Stimulated activated naive B cell treated with anti-CD40 and anti-IgM and Interleukin-4, amounts not matched to agents 10 μg/mL and 1 μg/mL and 100 μg/mL, for 72 hours (primary cell): ENCODE measurements at regions not wholly inside any gene's neighbourhood (a gene's known extent, or its start where the extent isn't known, plus 50 kb on each side); places are given as distances from the start of the nearest gene placed in this dataset.

Experiments
- ATAC-seq, 2 donors: fragments of 150-1000 bp; cut with Tn5 transposase; replicated peaks; 2 replicates each; pipeline ENCODE4 v1.10.0; 2021; ENCODE audit warnings: moderate library complexity in 1 of 2
- DNase-seq: peaks from one replicate; pipeline ENCODE4 v3.0.0; 2021
- H3K27ac Mint-ChIP-seq: one replicate; pipeline ENCODE4 v1.8.0; 2022; ENCODE audit warnings: mild to moderate bottlenecking, mixed read lengths
- H3K27me3 Mint-ChIP-seq, 2 donors: one replicate each; pipeline ENCODE4 v1.8.0; 2022; ENCODE audit warnings: mixed read lengths in 2 of 2
- H3K36me3 Mint-ChIP-seq, 2 donors: one replicate each; pipeline ENCODE4 v1.8.0; 2022; ENCODE audit warnings: mixed read lengths in 2 of 2, mild to moderate bottlenecking in 1 of 2
- H3K4me1 Mint-ChIP-seq, 2 donors: one replicate each; pipeline ENCODE4 v1.8.0; 2022; ENCODE audit warnings: mixed read lengths in 2 of 2, mild to moderate bottlenecking in 1 of 2
- H3K4me3 Mint-ChIP-seq, 2 donors: one replicate each; pipeline ENCODE4 v1.8.0; 2022; ENCODE audit warnings: mild to moderate bottlenecking in 2 of 2, mixed read lengths in 2 of 2, moderate library complexity in 1 of 2
- H3K9me3 Mint-ChIP-seq, 2 donors: one replicate each; pipeline ENCODE4 v1.8.0; 2022; ENCODE audit warnings: mixed read lengths in 2 of 2, mild to moderate bottlenecking in 1 of 2

DNA sequence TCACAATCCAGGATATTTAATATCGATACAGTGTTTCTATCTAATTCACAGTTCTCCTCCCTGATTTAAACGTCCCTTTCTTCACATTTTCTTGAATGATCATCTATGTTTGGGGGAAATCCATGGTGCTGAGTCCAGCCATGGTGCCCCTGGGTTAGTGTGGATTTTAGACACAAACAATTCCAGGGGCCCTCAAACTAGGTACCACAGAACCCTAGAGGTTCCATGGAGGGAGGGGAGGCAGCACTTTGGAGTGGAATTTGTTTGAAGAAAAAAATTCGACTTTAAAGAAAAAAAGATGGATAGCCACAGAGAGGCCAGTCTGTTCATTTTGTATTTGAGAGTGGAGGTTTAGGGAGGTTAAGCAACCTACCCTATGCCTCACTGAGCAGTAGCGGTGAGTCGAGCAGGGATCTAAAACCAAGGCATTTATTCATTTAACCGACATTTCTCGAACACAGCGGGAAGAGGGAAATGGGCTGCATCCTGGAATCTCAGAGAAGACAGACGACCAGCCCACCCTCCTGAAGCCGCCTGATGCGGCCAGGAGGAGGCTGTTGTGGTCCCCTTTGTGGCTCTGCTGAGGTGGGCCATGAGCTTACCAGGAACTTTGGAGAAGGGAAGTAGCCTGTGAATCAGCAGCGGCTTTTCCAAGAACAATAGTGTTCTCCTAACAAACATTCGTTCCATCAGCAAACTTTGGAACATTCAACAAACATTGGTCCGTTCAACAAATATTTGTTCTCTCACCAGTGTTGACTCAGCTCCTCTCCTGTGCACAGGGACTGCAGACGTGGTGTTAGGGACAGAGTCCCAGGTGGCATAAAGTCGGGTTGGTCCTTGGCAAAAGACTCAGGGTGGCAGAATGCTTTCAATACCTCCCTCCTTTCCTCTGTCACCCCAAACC is 103.5 kb upstream of the ZBTB40 start:
- Mint-ChIP-seq H3K27ac (no peak overlapping the region), H3K27me3 (peaks cover 64 to 90% of the 10 kb centered on the region in 2 donors), H3K36me3 (peaks cover 0 to 2% of the 10 kb centered on the region in 2 donors), H3K9me3 (peaks cover 0 to 1% of the 10 kb centered on the region in 2 donors), H3K4me3 (no peak overlapping the region), H3K4me1 (peaks cover 0 to 4% of the 10 kb centered on the region in 2 donors)
- ATAC-seq (no peak), DNase-seq (no peak)

DNA sequence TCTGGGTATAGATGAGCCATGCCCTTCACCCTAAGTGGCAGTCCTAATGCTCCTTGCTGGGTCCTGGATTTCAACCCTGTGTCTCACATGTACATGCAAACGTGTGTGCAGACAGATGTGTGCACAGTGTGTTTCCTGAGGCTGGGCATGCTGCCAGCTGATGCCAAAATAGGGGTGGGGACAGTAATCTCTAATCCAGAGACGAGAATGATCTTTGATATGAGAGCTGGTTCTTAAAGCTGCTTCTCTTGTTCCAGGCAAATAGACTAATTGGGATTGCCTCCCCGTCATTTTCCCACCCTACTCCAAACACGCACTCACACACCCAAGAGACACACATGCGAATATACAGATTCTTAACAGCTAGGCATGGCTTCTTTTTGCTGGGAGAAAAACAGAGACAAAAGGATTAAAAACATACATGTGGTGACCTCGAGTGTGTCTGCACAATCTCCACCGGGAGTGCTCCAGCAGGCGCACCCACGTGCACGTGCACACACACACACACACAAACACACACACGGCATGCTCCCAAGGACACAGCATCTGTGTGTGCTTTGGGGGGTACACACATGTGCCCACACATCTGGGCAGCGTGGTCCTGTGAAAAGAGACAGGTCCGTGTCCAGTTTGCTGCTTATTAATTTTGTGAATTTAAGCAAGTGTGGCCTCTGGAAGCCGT is 102.1 kb upstream of the ZBTB40 start:
- Mint-ChIP-seq H3K9me3 (no peaks in the 10 kb centered on the region), H3K4me3 (no peak overlapping the region), H3K27me3 (peaks cover 51 to 76% of the 10 kb centered on the region in 2 donors), H3K4me1 (peaks cover 0 to 4% of the 10 kb centered on the region in 2 donors), H3K27ac (no peak overlapping the region), H3K36me3 (no peaks in the 10 kb centered on the region)
- DNase-seq (no peak), ATAC-seq (no peak)

GRCh38 chr1:22350171-22350923 is 101.3 kb upstream of the ZBTB40 start:
- peaks cover 42 to 67% of the 10 kb centered on the region in 2 donors for H3K27me3 Mint-ChIP-seq
- no peak overlapping the region for H3K4me3 Mint-ChIP-seq
- peaks cover 0 to 4% of the 10 kb centered on the region in 2 donors for H3K4me1 Mint-ChIP-seq
- no peaks in the 10 kb centered on the region for H3K36me3 Mint-ChIP-seq
- DNase-seq (no peak), ATAC-seq (no peak)
- H3K9me3 Mint-ChIP-seq = no peaks in the 10 kb centered on the region
- H3K27ac Mint-ChIP-seq = no peak overlapping the region

- no peak overlapping the region for H3K27ac Mint-ChIP-seq
- ATAC-seq = no peak
- peaks cover 0 to 4% of the 10 kb centered on the region in 2 donors for H3K4me1 Mint-ChIP-seq
- H3K27me3 Mint-ChIP-seq = peaks cover 42 to 62% of the 10 kb centered on the region in 2 donors
- no peak overlapping the region for H3K4me3 Mint-ChIP-seq
- DNase-seq = no peak
- H3K36me3 Mint-ChIP-seq = no peaks in the 10 kb centered on the region
- no peaks in the 10 kb centered on the region for H3K9me3 Mint-ChIP-seq
Measured at GRCh38 chr1:22350924-22351767, 100.5 kb upstream of the ZBTB40 start.

DNA sequence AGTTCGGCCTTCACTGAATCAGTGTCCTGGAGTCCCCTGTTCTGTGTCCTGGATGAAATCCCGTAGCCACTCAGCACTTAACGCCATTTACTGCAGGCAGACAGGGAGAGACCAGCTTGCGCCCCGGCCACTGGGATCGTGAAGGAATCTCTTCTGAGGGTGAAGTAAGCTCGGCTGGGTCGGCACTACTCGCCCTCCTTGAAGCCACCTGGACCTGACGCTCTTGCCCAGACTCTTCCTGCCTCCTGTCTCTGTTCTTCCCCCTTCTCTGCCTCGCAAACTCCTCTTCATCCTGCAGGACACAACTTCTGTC is 99.9 kb upstream of the ZBTB40 start:
- peaks cover 46 to 56% of the 10 kb centered on the region in 2 donors for H3K27me3 Mint-ChIP-seq
- H3K36me3 Mint-ChIP-seq = no peaks in the 10 kb centered on the region
- ATAC-seq (no peak), DNase-seq (no peak)
- no peak overlapping the region for H3K4me3 Mint-ChIP-seq
- peaks cover 0 to 4% of the 10 kb centered on the region in 2 donors for H3K4me1 Mint-ChIP-seq
- no peaks in the 10 kb centered on the region for H3K9me3 Mint-ChIP-seq
- H3K27ac Mint-ChIP-seq = no peak overlapping the region

- Mint-ChIP-seq H3K4me1 (peaks cover 0 to 4% of the 10 kb centered on the region in 2 donors), H3K27ac (no peak overlapping the region), H3K36me3 (no peaks in the 10 kb centered on the region), H3K4me3 (no peak overlapping the region), H3K9me3 (no peaks in the 10 kb centered on the region), H3K27me3 (peaks cover 52 to 58% of the 10 kb centered on the region in 2 donors)
- no peak for ATAC-seq
- no peak for DNase-seq
Measured at GRCh38 chr1:22352355-22352754, 99.3 kb upstream of the ZBTB40 start.

GRCh38 chr1:22352896-22353295 is 98.8 kb upstream of the ZBTB40 start:
- Mint-ChIP-seq H3K27ac (no peak overlapping the region), H3K4me1 (peaks cover 0 to 4% of the 10 kb centered on the region in 2 donors), H3K36me3 (no peaks in the 10 kb centered on the region), H3K27me3 (peaks cover 53 to 59% of the 10 kb centered on the region in 2 donors), H3K9me3 (no peaks in the 10 kb centered on the region), H3K4me3 (no peak overlapping the region)
- ATAC-seq (no peak), DNase-seq (no peak)

- Mint-ChIP-seq H3K36me3 (no peaks in the 10 kb centered on the region), H3K27me3 (peaks cover 33 to 51% of the 10 kb centered on the region in 2 donors), H3K4me1 (peaks cover 0 to 2% of the 10 kb centered on the region in 2 donors), H3K9me3 (peaks cover 0 to 1% of the 10 kb centered on the region in 2 donors), H3K4me3 (no peak overlapping the region), H3K27ac (no peak overlapping the region)
- DNase-seq (no peak), ATAC-seq (no peak)
Measured at GRCh38 chr1:22359427-22359826, 92.2 kb upstream of the ZBTB40 start.

- no peaks in the 10 kb centered on the region for H3K36me3 Mint-ChIP-seq
- H3K27ac Mint-ChIP-seq = no peak overlapping the region
- no peak for DNase-seq
- no peak for ATAC-seq
- peaks cover 0 to 1% of the 10 kb centered on the region in 2 donors for H3K9me3 Mint-ChIP-seq
- H3K4me3 Mint-ChIP-seq = no peak overlapping the region
- peaks cover 28 to 50% of the 10 kb centered on the region in 2 donors for H3K27me3 Mint-ChIP-seq
- peaks cover 0 to 2% of the 10 kb centered on the region in 2 donors for H3K4me1 Mint-ChIP-seq
Measured at GRCh38 chr1:22362626-22363402, 88.8 kb upstream of the ZBTB40 start.

- H3K36me3 Mint-ChIP-seq = no peaks in the 10 kb centered on the region
- peaks cover 0 to 2% of the 10 kb centered on the region in 2 donors for H3K4me1 Mint-ChIP-seq
- no peak overlapping the region for H3K4me3 Mint-ChIP-seq
- no peak overlapping the region for H3K27ac Mint-ChIP-seq
- ATAC-seq = no peak
- peaks cover 29 to 46% of the 10 kb centered on the region in 2 donors for H3K27me3 Mint-ChIP-seq
- peaks cover 0 to 1% of the 10 kb centered on the region in 2 donors for H3K9me3 Mint-ChIP-seq
- no peak for DNase-seq
Measured at GRCh38 chr1:22363403-22364325, 88.0 kb upstream of the ZBTB40 start.

DNA sequence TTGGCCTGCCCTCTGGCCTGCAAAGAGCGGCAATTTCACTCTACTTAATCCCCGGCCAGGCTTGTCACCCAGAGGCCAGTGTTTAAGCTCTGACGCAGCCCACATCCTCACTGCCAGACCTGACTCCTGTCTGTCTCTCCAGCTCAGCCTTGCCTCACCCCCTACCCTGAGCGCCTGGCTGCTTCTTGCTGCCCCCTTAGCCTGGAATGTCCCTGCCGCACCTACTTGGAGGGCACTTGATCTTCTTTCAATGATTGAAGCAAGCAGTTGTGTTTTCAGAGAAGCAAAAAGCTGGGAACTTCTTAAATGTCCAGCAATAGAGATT is 87.4 kb upstream of the ZBTB40 start:
- H3K27ac Mint-ChIP-seq = no peak overlapping the region
- no peak for DNase-seq
- ATAC-seq = no peak
- H3K4me3 Mint-ChIP-seq = no peak overlapping the region
- no peaks in the 10 kb centered on the region for H3K36me3 Mint-ChIP-seq
- H3K9me3 Mint-ChIP-seq = no peaks in the 10 kb centered on the region
- H3K27me3 Mint-ChIP-seq = peaks cover 25 to 40% of the 10 kb centered on the region in 2 donors
- H3K4me1 Mint-ChIP-seq = peaks cover 0 to 2% of the 10 kb centered on the region in 2 donors

- ATAC-seq (no peak), DNase-seq (no peak)
- Mint-ChIP-seq H3K9me3 (no peaks in the 10 kb centered on the region), H3K4me1 (peaks cover 0 to 2% of the 10 kb centered on the region in 2 donors), H3K27me3 (peaks cover 25 to 35% of the 10 kb centered on the region in 2 donors), H3K36me3 (no peaks in the 10 kb centered on the region), H3K4me3 (no peak overlapping the region), H3K27ac (no peak overlapping the region)
Measured at GRCh38 chr1:22364764-22365163, 86.9 kb upstream of the ZBTB40 start.
